ENCODE measurements at regions not wholly inside any gene's neighbourhood (a gene's known extent, or its start where the extent isn't known, plus 50 kb on each side); places are given as distances from the start of the nearest gene placed in this dataset.
"Not testable (repeated sequence)": the region's sequence is repeated elsewhere in the genome, so short reads cannot be mapped to it uniquely, and the experiment has no call there.

DNA sequence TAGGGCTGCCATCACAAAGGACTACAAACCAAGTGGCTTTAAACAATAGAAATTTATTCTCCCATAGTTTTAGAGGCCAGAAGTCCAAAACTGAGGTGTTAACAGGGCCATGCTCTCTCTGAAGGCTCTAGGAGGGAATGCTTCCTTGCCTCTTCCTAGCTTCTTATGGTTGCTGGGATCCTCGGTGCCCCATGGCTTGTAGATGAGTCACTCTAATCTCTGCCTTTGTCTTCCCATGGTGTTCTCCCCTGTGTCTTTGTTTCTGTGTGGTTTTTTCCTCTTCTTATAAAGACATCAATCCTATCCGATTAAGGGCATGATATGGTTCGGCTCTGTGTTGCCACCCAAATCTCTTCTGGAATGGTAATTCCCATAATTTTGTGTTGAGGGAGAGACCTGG lies 178.8 kb upstream of the NREP start:
- DNase-seq = no peak

DNA sequence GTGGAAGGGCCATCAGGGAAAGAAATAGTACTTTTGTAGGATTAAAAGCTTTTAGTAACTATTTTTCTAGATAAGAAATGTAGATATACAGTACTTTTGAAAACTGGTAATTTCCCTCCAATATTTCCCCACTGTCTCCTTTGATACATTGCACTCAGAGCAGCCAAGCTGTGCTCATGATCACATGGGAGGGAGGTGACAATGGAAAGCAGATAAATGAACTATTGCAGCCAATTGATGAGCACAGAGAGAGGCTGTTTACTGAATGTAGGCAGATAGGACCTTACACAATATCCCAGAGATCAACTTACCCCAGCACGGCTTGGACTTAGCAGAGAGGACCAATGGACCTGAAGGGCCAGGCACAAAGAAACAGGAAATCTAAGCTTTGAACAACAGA lies 178.0 kb upstream of the NREP start:
- no peak for DNase-seq

DNA sequence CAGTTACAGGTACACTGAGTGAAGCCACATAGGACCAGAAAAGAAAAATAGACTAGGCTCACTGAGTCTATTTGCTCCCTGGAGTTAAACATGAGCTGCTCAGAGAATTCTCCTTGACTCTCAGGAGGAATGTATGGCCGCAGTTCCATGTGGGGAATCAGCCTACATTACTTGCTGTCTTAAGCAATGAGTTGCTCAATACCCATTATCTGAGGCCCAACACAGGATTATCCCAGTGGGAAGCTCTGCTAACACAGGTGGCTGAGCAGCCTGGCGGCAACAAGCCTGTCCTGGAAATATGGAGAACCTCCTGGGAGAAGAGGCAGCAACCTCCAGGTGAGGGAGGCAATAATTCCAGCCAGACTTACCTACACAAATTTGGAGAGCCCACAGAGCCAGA lies 177.5 kb upstream of the NREP start:
- DNase-seq = no peak

DNA sequence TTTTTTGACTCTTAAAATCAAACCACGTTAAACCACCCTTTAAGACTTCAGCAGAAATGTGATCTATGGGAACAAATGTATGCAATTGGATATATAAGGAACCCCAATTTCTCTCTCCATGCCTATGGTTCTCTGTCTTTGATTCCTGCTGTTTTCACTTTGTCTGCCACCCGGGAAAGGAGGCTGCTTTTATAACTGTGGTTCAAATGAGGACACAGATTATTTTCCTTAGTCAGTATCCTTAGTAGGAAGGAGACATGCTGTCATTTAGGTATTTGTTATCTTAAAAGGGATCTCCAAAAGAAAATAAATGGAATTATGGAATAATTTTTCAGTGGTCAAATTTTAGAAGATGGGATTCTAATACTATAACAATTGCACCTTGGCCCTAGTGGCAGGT lies 176.1 kb upstream of the NREP start:
- DNase-seq = no peak

GRCh38 chr5:111932628-111933027 lies 175.6 kb upstream of the NREP start:
- no peak for DNase-seq

- DNase-seq = no peak
Measured at GRCh38 chr5:111932199-111932598, 175.2 kb upstream of the NREP start.

- DNase-seq = no peak
Measured at GRCh38 chr5:111931655-111932054, 174.7 kb upstream of the NREP start.

DNA sequence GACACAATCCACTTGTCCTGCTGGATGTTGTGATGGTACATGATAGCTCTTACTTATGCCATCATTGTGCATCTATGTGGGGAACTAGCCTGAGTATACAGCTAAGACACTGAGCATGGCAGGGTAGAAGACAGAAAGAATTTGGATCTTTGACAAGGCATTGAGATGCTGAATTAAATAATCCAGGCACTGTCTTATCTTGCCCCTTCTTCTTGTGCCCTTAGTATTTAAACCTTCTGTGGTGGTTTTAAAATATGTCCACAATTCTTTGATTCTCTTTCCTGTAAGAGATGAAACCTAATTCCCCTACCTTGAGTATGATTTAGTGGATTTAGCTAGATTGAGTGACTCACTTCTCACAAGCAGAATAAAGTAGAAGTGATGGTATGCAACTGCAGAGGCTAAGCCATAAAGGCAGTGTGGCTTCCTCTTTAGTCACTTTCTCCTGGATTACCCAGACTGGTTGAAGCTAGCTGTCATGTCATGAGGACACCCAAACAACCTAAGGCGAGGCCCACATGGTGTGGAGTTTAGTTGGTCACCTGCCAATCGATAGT lies 174.0 kb upstream of the NREP start:
- DNase-seq = no peak

GRCh38 chr5:111930449-111930848 lies 173.5 kb upstream of the NREP start:
- no peak for DNase-seq

DNA sequence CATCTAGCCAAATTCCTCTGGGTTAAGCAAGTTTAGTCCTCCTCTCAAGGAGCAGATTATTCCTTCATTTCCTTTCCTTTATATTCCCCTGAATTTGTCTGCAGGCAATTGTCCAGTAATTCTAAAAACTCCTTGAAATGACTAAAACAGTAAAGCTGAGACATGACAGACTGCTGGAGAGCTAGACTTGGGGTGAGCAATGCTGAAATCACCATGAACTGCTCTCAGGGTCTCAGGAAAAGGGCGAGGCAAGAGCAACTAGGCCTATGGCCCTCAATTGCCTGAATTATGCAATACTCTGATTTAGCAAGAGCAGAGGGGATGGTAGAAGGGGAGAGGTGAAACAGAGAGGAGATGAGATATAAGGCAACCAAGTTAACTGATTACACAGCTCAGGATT lies 172.9 kb upstream of the NREP start:
- DNase-seq = no peak

DNA sequence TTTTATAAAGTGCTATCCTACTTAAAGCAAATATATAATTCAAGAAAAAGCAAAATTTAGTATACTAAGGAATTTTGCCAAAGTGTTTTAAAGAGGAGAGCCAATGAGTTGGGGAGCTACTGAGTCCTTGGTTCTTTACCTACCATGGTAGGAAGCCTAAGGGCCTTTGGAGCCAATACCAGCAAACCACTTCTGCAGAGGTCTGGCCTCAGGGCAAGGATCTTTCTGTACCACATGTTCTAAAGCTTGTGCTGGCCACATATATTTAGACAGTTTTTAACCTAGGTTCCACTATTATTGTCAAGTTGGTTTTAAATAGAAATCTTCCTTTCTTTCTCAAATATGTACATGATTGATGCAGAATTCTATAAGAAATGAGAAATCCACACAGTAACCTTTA lies 172.3 kb upstream of the NREP start:
- DNase-seq = no peak

DNA sequence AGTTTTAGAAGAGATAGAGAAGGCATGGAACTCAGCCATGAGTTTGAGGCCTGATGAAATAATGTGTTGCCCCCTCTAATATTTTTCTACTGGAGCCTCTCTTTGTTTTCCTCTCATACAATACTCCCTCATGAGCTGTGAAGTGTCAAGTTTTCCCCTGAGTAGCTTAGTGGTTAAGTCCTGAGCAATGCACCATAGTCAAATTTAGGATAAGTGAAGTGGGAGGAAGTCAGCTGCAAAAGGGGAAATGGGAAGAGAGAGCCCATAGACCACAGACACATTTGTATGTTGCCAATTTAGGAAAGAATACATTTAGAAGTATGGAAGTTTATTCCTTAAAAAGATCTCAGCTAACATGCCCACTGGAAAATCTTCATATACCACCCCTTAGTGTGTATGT lies 171.5 kb upstream of the NREP start:
- no peak for DNase-seq

GRCh38 chr5:111927191-111927590 lies 170.2 kb upstream of the NREP start:
- DNase-seq = no peak

DNA sequence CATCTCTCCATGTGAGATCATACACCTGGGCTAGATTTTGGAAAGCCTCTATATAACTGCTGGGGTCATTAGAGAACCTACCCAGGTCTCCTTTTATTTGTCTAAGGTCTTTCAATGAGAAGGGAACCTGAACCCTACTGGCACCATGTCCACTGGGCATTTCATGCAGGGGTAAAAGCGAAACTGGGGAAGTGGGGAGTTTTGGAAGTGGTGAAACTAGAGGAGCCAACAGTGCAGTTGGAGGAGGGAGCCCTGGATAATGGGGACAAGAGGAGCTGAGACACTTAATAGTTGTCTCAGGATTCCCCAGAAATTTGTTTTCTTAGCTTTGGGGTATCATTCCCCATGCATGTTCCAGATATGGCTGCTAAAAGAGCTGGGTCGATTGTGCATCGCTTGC lies 169.0 kb upstream of the NREP start:
- DNase-seq = no peak

DNA sequence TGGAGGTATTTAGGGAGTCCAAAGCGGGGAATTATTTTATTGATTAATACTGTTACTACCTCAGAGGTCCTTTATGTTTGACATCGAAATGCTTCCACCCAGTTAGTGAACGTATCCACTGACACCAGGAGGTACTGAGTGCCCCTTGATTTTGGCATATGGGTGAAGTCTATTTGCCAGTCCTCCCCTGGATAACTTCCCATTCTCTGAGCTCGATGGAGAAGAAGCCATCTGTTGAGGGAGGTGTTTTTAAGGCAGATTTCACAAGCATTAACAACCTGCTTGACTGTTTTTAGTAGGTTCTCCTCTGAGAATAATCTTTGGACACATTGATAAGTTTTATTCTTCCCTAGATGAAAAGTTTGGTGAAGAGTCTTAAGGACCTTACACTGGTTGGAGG lies 165.3 kb upstream of the NREP start:
- no peak for DNase-seq

DNA sequence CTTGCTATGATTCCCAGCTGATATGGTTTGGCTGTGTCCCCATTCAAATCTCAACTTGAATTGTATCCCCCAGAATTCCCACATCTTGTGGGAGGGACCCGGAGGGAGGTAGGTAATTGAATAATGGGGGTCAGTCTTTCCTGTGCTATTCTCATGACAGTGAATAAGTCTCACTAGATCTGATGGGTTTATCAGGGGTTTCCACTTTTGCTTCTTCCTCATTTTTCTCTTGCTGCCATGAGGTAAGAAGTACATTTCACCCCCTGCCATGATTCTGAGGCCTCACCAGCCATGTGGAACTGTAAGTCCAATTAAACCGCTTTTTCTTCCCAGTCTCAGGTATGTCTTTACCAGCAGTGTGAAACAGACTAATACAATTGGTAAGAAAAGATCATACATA lies 164.7 kb upstream of the NREP start:
- DNase-seq = not testable (repeated sequence)

DNA sequence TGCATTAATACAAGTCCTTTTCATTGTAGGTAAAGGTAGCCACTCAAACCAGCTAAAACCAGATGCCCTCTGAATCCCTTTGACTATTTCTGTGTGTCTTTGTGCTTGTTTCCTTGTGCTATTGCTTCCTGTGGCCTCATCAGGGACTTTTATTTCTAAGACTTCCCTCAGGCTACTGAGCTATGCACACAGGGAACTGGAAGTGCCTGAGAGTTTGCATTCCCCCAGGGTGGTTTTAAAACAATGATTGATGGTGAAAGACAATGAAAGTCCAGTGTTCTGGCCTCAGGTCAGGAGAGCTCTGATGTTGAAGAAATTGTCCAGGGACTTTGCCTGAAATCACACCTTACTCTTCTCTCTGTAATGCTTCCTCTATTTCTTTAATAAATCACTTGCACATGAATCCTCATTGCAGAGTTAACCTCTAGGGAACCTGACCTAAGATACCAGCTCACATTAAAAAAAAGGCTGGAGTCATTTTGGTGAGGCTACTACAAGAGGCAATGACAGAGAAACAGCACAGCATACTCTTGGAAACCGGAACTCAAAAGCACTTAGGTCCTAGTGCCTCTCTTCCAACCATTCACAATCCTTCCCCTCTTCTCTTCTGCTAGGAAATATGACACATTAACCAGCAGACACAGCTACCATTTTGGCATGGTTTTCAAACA lies 158.1 kb upstream of the NREP start:
- no peak for DNase-seq

DNA sequence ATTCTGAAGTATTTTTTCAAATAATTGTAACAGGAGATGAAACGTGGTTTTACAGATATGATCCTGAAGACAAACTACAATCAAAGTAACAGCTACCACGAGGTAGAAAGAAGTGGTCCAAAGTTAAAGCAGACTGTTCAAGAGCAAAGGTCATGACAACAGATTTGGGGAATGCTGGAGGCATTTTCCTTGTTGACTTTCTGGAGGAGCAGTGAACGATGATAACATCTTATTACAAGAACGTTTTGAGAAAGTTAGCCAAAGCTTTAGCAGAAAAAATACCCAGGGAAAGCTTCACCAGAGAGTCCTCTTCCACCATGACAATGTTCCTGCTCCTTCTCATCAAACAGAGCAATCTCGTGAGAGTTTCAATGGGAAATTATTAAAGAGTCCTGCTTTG lies 145.4 kb upstream of the NREP start:
- no peak for DNase-seq

- no peak for DNase-seq
Measured at GRCh38 chr5:111901296-111901695, 144.3 kb upstream of the NREP start.

GRCh38 chr5:111892949-111893348 lies 136.0 kb upstream of the NREP start:
- DNase-seq = no peak

DNA sequence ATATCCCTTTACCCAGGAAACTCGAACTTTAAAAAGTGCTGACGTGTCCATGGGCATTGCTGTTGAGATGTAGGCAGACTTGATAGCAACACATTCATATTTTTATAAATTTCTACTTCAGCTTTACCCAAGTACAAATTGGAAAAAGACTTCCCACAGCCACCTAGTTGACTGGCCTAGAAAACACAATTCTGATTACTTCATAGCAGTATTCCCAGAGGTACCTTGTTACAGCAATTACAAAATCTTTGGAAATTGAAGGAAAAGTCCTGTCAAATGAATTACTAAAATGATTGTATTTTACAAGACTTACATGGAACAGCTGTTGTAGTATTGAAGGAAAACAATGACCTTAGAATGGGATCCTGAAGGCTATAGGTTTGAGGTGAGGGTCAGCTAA lies 130.7 kb upstream of the NREP start:
- DNase-seq = no peak

- DNase-seq = no peak
Measured at GRCh38 chr5:111869681-111870080, 112.7 kb upstream of the NREP start.

- DNase-seq = no peak
Measured at GRCh38 chr5:111865356-111865755, 108.4 kb upstream of the NREP start.

- no peak for DNase-seq
Measured at GRCh38 chr5:111863801-111864200, 106.8 kb upstream of the NREP start.

- no peak for DNase-seq
Measured at GRCh38 chr5:111859533-111860270, 102.7 kb upstream of the NREP start.
